ENCODE measurements at regions not wholly inside any gene's neighbourhood (a gene's known extent, or its start where the extent isn't known, plus 50 kb on each side); places are given as distances from the start of the nearest gene placed in this dataset.
"Not testable (repeated sequence)": the region's sequence is repeated elsewhere in the genome, so short reads cannot be mapped to it uniquely, and the experiment has no call there.

DNA sequence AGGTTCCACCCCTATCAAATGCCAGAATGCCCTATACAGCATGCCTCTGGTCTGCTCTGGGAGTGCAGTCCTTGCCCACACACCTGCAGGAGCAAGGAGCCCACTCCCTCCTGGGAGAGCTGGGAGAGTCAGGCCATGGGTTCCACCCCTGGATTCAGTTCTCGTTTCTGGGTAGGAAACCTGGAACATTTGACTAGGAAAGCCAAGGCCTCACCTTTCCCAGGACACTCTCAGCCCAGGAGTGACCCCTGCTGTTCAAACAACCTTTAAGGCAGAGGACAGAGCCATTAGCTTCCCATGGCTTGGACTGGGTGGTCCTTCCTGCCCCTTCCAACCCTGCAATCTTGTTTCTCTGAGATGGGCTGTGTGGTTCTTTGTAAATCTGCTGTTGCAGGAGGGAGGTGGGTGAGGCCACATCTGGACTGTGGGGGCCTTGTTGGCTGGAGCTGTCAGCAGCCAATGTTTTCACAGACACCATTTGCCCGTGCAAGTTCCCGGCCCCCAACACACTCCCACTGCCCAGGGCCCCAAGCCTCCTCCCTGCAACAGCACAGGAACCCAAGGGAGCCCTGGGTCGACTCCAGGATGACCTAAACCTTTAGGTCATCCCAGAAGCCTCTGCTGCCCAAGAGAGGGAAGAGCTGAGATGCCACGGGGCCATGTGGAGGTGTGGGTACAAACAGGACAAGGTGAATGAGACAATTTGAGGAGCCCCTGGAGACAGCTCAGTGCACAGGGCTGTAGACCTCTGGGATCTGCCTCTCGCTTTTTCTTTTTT lies 104.4 kb downstream of the PJA1 start:
- DNase-seq, result no peak

- no peak for DNase-seq
Observed at GRCh38 chrX:69055193-69055592, 110.1 kb downstream of the PJA1 start.

GRCh38 chrX:69054497-69054896 lies 110.8 kb downstream of the PJA1 start:
- DNase-seq, result not testable (repeated sequence)

GRCh38 chrX:69051901-69052300 lies 113.4 kb downstream of the PJA1 start:
- no peak for DNase-seq

GRCh38 chrX:69050051-69050765 lies 115.0 kb downstream of the PJA1 start:
- DNase-seq, result no peak

DNA sequence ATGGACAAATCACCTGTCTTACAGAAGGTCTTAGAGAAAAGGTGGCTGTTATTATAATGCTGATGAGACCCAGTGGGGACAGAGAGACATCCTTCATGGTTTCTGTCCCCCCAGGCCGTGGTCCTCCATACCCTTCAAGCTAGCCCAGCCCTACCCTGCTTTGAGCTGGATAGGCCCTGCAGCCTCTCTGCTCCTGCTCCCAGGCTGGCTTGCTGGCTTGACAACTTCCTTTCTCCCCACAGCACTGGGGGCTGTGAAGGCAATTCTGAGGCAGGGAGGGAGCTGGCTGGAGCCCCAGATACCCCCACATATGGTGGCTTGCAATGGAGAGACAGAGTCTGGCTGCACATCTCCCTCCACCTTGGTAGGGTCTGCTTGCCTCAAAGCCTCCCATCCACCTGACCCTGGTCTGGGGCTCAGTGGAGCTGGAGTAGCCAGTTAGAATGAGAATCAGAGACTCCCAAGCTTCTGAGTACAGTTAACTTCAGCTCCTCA lies 118.2 kb downstream of the PJA1 start:
- DNase-seq, result no peak

DNA sequence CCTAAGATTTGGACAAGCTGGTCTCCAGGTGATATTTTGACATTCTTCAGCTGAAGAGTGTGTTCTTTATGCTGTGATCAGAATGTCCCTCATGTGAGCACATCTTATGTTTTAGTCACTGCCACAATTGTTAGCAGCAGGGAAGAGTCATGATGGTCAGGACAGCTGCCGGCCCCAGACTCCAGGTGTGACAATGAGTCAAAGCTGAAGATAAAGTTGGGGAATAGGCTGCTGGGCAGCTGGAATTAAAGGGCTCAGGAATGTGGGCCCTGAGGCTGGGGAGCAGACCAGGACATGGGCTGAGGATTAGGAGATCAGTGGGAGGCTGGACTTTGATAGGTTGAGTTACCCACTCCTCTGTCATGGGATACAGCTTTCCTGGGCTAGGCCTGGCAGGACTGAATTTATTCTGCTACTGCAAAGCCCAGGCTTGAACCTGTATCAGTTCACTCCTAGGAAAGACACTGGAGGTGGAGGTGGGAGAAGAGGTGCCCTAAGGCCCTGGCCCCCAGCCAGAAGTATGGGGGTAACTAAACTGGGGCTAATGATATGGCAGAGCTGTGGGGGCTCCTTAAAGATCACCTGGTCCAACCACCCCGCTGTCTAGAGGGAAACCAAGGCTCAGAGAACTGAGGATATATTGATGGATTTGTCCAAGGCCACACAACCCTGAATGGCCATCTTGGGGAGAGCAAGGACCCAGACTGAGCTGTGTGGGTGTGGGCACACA lies 119.5 kb downstream of the PJA1 start:
- no peak for DNase-seq

GRCh38 chrX:69038816-69039215 lies 126.4 kb downstream of the PJA1 start:
- DNase-seq, result peak; percentile 42

- no peak for DNase-seq
Observed at GRCh38 chrX:69038188-69038587, 127.1 kb downstream of the PJA1 start.

DNA sequence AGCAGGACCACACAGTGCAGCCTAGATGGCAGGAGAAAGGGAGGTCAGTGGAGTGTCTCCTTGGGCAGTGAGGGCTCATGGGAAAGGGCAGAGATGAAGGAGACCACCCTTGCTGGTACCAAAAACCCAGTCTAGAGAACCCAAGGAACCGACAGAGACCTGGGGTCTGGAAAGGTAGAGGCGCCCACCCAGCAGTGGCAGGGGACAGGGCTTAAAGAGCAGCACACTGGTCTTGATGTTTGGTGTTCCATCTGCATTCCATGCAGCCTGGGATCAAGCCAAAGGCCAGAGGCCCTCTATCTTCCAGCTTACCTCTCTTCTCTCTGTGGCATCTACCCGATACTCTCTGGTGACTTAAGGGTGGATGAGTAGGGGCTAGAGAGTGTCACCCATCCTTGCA lies 127.5 kb downstream of the PJA1 start:
- no peak for DNase-seq

- DNase-seq, result no peak
Observed at GRCh38 chrX:69036674-69037573, 128.3 kb downstream of the PJA1 start.

DNA sequence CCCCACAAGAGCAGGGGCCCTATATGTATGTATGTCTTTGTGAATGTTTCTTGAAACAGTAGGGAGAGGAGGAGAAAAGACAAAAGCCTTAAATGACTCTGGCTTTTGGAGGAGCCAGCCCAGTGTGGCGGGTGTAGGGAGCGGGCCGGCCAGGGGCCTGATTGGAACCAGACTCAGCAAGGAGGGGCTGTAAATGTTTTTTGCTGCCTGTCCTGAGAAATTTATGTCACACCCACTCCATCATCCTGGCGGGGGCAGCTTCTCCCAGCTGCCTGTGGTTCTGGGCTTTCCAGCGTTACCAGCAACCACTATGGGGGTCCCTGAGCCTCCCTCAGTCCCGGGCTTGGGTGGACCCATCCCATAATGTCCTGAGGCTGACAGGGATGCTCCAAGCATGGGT lies 130.8 kb downstream of the PJA1 start:
- no peak for DNase-seq

GRCh38 chrX:69033936-69034335 lies 131.3 kb downstream of the PJA1 start:
- no peak for DNase-seq

- DNase-seq, result no peak
Observed at GRCh38 chrX:69032601-69033000, 132.7 kb downstream of the PJA1 start.

- no peak for DNase-seq
Observed at GRCh38 chrX:69031971-69032391, 133.3 kb downstream of the PJA1 start.

- no peak for DNase-seq
Observed at GRCh38 chrX:69031181-69031580, 134.1 kb downstream of the PJA1 start.

DNA sequence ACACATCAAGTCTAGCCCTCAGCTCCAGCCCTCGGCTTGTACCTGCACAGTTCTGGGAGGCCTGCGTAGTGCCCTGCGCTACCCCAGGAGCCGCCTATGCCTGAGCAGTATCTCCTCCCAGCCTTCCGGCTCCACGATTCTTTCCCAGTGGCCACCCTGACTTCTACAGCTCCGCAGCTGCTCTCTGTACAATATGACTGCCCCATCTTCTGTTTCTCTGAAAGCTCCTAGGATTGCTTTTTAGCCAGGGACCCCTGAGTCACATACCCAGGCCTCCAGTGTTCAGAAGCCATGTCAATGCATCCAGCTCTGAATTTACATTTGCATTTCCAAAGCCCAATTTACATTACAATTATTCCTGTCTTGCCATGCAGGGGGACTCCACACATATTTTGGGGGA lies 135.5 kb downstream of the PJA1 start:
- DNase-seq, result no peak

- no peak for DNase-seq
Observed at GRCh38 chrX:69028761-69029120, 136.5 kb downstream of the PJA1 start.

DNA sequence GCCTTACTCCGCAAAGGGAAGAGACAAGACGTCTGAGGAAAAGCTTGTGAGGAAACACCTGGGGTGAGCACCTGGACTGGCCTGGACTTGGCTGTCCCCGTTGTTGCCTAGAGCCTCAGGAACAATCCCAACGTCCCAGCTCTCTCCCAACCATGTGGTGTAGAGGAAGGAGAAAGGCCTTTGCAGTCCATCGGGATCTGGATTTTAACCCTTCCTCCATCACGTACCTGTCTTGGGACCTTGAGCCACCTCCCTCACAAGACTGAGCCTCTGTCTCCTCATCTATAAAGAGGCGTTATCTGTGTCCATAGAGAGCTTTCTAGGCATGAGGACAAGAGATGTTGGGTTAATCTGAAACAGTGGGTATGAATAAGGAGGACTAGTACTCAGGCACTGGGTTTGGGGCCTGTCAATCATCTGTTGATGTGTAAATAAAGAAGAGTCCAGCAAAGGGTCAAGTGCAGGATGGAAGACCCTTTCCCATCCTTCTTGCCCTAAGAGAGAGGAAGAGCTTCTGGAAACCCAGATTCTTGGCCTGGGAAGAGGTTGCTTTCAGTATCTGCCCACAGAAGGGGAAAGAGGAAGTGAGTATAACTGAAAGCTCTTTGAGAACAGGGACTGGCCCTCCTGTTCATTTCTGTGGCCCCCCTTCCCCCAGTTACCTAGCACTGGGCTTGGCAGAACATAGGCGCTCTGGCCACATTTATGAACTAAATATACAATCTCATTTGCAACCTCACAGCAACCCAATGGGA lies 137.1 kb downstream of the PJA1 start:
- DNase-seq, result no peak

DNA sequence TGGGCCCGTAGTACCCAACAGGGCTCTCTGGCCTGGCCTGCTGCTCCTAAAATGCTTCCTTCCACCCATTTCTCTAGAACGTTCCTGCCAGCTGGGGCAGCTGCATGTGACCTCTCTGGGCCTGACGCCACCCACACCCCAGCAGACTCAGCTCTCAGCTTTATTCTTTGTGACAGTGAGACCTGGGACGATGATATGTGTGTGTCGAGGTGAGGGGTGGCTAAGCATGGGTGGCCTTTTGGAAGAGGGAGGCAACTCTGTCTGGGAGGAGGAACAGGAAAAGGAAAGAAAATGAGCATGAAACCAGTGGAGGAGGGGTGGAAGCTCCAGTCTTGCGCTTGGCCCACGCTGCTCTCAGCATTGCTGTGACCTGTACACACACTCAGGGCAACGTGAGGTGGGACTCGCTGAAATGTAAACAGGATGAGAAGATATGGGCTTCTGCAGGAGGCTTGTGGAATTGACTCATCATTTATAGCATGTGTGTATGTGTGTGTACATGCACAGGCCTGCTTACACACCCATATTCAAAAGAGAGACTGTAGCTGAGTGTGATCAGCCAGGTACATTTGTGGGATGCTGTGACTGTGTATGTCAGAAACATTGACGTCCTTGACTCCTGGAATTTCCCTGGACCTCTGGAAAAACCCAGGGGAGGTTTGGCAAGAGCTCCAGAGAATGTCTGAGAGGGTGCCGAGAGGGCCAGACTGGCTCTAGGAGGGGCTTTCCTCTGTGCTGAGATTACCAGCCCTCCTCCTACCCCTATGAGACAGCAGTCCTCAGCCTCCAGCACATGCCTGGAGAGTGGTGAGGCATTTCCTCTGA lies 137.9 kb downstream of the PJA1 start:
- DNase-seq, result peak; percentile 11

All from fibroblast of skin of back (primary cell).